ENCODE measurements at regions not wholly inside any gene's neighbourhood (a gene's known extent, or its start where the extent isn't known, plus 50 kb on each side); places are given as distances from the start of the nearest gene placed in this dataset.

DNA sequence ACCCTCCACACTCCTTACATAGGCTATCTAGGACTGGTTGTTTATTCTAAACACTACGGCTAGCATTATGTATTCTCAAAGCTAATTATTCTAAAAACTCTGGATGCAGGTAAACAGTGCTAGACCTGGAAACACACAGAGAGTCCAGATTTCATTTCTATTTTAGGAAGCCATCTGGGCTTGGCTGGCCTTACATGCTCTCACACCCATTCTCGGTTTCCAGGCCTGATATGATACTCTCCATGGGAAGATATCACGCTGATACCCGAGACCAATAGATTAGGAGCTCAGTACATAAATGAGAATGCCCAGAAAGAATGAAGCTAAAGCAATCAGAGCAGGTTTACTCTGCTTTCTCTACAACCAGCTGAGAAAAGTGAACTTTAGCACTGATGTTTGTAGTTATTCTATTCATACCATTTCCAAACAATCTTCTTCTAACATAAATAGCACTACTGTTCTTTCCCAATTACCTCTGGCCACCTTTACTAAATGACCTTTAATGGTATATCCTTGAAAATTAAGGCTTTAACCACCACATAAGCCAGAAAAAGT lies 973.3 kb downstream of the PCDH18 start:
- Histone ChIP-seq H3K79me2 (ENCODE audit: control insufficient read depth, insufficient read depth, low read length) (no peaks in the 10 kb centered on the region), H3K27ac (ENCODE audit: low read length in 2 of 2) (no peak overlapping the region), H3K27me3 (replicated peaks in 1 of 4; ENCODE audit: control extremely low read depth in 1 of 4, control insufficient read depth in 3 of 4, insufficient read depth in 4 of 4, low read length in 3 of 4) (no peaks in the 10 kb centered on the region), H3K9ac (ENCODE audit: low read length) (no peak overlapping the region), H3K9me3 (ENCODE audit: control extremely low read depth in 1 of 3, control insufficient read depth in 2 of 3, insufficient read depth in 1 of 3, low read length in 2 of 3) (peaks cover 0 to 5% (median 1%) of the 10 kb centered on the region in 3 donors), H3K4me2 (replicated peaks; ENCODE audit: low read depth, low read length, poor library complexity, severe bottlenecking) (no peak overlapping the region), H3K4me3 (ENCODE audit: control extremely low read depth in 1 of 5, extremely low read depth in 1 of 5, insufficient read depth in 1 of 5, low read depth in 2 of 5, low read length in 4 of 5) (no peak overlapping the region), H3K36me3 (replicated peaks in 1 of 2; ENCODE audit: control extremely low read depth in 1 of 2, control insufficient read depth in 1 of 2, extremely low read depth in 1 of 2, insufficient read depth in 2 of 2, low read length in 1 of 2) (no peaks in the 10 kb centered on the region), H2AFZ (ENCODE audit: insufficient read depth, low read depth, low read length, poor library complexity, severe bottlenecking) (no peak overlapping the region), H4K20me1 (ENCODE audit: control insufficient read depth, insufficient read depth, low read length, poor library complexity, severe bottlenecking) (no peaks in the 10 kb centered on the region), H3K4me1 (ENCODE audit: control insufficient read depth in 2 of 2, insufficient read depth in 2 of 2, low read length in 2 of 2) (no peaks in the 10 kb centered on the region)
- H3K27me3 Mint-ChIP-seq: no peaks in the 10 kb centered on the region
- no peak overlapping the region for H3K27ac Mint-ChIP-seq
- intact Hi-C loops (cut with micrococcal nuclease): no loop called here
- no peaks in the 10 kb centered on the region for H3K9me3 Mint-ChIP-seq (ENCODE audit: insufficient read depth)
- ATAC-seq (ENCODE audit: low read depth): no peak
- DNase-seq: no peak
- POLR2A ChIA-PET: no interaction called here
- no peaks in the 10 kb centered on the region for H3K4me1 Mint-ChIP-seq
- CTCF ChIA-PET: no interaction called here
- H3K4me3 Mint-ChIP-seq: no peak overlapping the region
- TF ChIP-seq, protein P1, sequence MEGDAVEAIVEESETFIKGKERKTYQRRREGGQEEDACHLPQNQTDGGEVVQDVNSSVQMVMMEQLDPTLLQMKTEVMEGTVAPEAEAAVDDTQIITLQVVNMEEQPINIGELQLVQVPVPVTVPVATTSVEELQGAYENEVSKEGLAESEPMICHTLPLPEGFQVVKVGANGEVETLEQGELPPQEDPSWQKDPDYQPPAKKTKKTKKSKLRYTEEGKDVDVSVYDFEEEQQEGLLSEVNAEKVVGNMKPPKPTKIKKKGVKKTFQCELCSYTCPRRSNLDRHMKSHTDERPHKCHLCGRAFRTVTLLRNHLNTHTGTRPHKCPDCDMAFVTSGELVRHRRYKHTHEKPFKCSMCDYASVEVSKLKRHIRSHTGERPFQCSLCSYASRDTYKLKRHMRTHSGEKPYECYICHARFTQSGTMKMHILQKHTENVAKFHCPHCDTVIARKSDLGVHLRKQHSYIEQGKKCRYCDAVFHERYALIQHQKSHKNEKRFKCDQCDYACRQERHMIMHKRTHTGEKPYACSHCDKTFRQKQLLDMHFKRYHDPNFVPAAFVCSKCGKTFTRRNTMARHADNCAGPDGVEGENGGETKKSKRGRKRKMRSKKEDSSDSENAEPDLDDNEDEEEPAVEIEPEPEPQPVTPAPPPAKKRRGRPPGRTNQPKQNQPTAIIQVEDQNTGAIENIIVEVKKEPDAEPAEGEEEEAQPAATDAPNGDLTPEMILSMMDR (IDR thresholded peaks at IDR 0.05): no peak
- TF ChIP-seq EZH2 (IDR thresholded peaks at IDR 0.05; ENCODE audit: borderline replicate concordance, insufficient read depth, low read depth, low read length, poor library complexity, severe bottlenecking): no peak
- WGBS (ENCODE audit: insufficient coverage): 100% methylated on average over 1 of the region's 4 CpGs

DNA sequence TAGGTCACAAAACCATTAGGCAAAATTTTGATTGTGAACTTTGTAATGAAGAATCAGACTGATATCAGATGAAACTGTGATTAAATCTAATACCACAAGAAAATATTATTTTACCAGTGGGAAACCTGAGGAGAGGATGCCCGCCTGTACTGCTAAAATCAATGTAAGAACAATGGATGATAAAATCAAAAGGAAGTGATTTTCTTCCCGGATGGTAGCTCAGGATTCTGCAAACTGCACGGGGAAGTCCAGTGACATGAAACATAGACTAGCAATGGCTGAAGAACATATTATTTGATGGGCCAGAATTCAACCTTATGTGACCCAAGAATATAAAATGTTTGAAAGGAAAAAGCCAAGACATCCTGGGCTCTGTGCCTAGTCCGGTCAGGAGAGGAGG lies 974.9 kb downstream of the PCDH18 start:
- Histone ChIP-seq H3K9ac (ENCODE audit: low read length) (no peak overlapping the region), H3K36me3 (replicated peaks in 1 of 2; ENCODE audit: control extremely low read depth in 1 of 2, control insufficient read depth in 1 of 2, extremely low read depth in 1 of 2, insufficient read depth in 2 of 2, low read length in 1 of 2) (no peaks in the 10 kb centered on the region), H3K27me3 (replicated peaks in 1 of 4; ENCODE audit: control extremely low read depth in 1 of 4, control insufficient read depth in 3 of 4, insufficient read depth in 4 of 4, low read length in 3 of 4) (no peaks in the 10 kb centered on the region), H3K79me2 (ENCODE audit: control insufficient read depth, insufficient read depth, low read length) (no peaks in the 10 kb centered on the region), H3K27ac (ENCODE audit: low read length in 2 of 2) (no peak overlapping the region), H3K9me3 (ENCODE audit: control extremely low read depth in 1 of 3, control insufficient read depth in 2 of 3, insufficient read depth in 1 of 3, low read length in 2 of 3) (peaks cover 0 to 1% (median 0%) of the 10 kb centered on the region in 3 donors), H3K4me2 (replicated peaks; ENCODE audit: low read depth, low read length, poor library complexity, severe bottlenecking) (no peak overlapping the region), H2AFZ (ENCODE audit: insufficient read depth, low read depth, low read length, poor library complexity, severe bottlenecking) (no peak overlapping the region), H4K20me1 (ENCODE audit: control insufficient read depth, insufficient read depth, low read length, poor library complexity, severe bottlenecking) (no peaks in the 10 kb centered on the region), H3K4me3 (ENCODE audit: control extremely low read depth in 1 of 5, extremely low read depth in 1 of 5, insufficient read depth in 1 of 5, low read depth in 2 of 5, low read length in 4 of 5) (no peak overlapping the region), H3K4me1 (ENCODE audit: control insufficient read depth in 2 of 2, insufficient read depth in 2 of 2, low read length in 2 of 2) (no peaks in the 10 kb centered on the region)
- no peak for ATAC-seq (ENCODE audit: low read depth)
- no peak for TF ChIP-seq EZH2 (IDR thresholded peaks at IDR 0.05; ENCODE audit: borderline replicate concordance, insufficient read depth, low read depth, low read length, poor library complexity, severe bottlenecking)
- TF ChIP-seq, protein P1 (IDR thresholded peaks at IDR 0.05): no peak
- no peaks in the 10 kb centered on the region for H3K9me3 Mint-ChIP-seq (ENCODE audit: insufficient read depth)
- DNase-seq: no peak
- no peaks in the 10 kb centered on the region for H3K4me1 Mint-ChIP-seq
- no peak overlapping the region for H3K27ac Mint-ChIP-seq
- POLR2A ChIA-PET: no interaction called here
- intact Hi-C loops (cut with micrococcal nuclease): no loop called here
- CTCF ChIA-PET: no interaction called here
- H3K27me3 Mint-ChIP-seq: no peaks in the 10 kb centered on the region
- H3K4me3 Mint-ChIP-seq: no peak overlapping the region
- WGBS (ENCODE audit: insufficient coverage): 27% methylated on average over 3 of the region's 4 CpGs
